ENCODE measurements at regions not wholly inside any gene's neighbourhood (a gene's known extent, or its start where the extent isn't known, plus 50 kb on each side); places are given as distances from the start of the nearest gene placed in this dataset.

- TF ChIP-seq POLR2A (IDR thresholded peaks at IDR 0.05) (no peak), CTCF (IDR thresholded peaks at IDR 0.05) (no peak)
Measured at GRCh38 chr7:118009419-118009818, 136.2 kb upstream of the CTTNBP2 start.
